K562 (cell line): ENCODE measurements at regions not wholly inside any gene's neighbourhood (a gene's known extent, or its start where the extent isn't known, plus 50 kb on each side); places are given as distances from the start of the nearest gene placed in this dataset.

ENCODE experiments used
- MTF1 ChIP-seq: fragments of 250-450 bp; sonication (Bioruptor Pico); IDR thresholded peaks from 2 replicates; pipeline ENCODE4 v1.9.0; 2021; ENCODE audit warnings: moderate library complexity, mild to moderate bottlenecking, inconsistent platforms, borderline replicate concordance
- NFYB ChIP-seq: IDR thresholded peaks from 2 replicates; pipeline ENCODE4 v1.6.1; 2011; ENCODE audit warnings: mild to moderate bottlenecking, moderate library complexity; ENCODE audit not compliant: insufficient read length; ENCODE audit errors: extremely low read depth

DNA sequence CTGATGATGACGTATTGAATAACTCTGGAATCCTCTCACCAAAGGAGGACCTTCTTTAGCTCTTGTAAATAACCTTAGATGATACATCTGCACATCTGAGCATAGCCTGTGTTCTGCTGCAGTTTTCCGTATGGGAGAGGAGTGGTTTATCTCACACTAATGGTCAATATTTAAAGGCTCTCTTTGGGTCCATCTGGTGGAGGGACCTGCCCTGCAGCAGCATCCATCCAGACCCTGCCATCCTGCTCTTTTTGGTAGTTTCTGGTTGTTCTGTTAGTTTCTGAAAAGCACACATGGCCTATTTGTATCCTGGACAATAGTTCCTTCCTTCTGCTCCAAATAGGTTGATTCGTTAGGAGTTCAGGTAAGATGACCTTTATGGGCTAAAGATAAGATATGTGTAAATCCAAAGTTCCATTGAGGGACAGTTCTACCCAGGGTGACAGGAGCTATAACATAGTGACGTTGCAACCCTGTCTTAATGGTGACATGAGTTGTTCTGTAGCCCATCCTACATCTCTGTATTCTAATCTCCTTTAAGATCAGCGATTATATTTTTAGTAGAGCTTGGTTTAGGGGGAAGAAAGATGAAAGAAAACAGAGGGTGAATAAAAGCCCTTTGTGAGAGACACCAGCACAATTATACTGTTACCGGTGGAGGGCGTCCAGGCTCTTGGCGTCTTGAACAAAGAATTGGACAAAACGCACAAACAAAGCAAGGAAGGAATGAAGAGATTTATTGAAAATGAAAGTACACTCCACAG lies 60.0 kb upstream of the KLF14 start:
- no peak for TF ChIP-seq NFYB
- TF ChIP-seq MTF1 (CRISPR knock-in tag): no peak
